PFSK-1 (cell line): ENCODE measurements at regions not wholly inside any gene's neighbourhood (a gene's known extent, or its start where the extent isn't known, plus 50 kb on each side); places are given as distances from the start of the nearest gene placed in this dataset.

Experiments
- FOXP2 ChIP-seq: optimal IDR thresholded peaks from 2 replicates; pipeline ENCODE3; 2011; ENCODE audit warnings: borderline replicate concordance, control low read depth, inconsistent platforms; ENCODE audit not compliant: insufficient read depth; ENCODE audit errors: extremely low read length, extremely low read depth
- POLR2AphosphoS5 ChIP-seq: IDR thresholded peaks from 2 replicates; pipeline ENCODE4 v1.6.1; 2012; ENCODE audit warnings: low read depth, mild to moderate bottlenecking, control low read depth, low read length, moderate library complexity
- SIN3A ChIP-seq: IDR thresholded peaks from 2 replicates; pipeline ENCODE4 v1.6.1; 2012; ENCODE audit warnings: mild to moderate bottlenecking, low read length, moderate library complexity, borderline replicate concordance; ENCODE audit not compliant: insufficient read depth
- TAF1 ChIP-seq: IDR thresholded peaks from 2 replicates; pipeline ENCODE4 v1.6.1; 2012; ENCODE audit warnings: low read length, control low read depth, borderline replicate concordance; ENCODE audit not compliant: insufficient read depth
- TF ChIP-seq, protein P1 (sequence below), 2 experiments: IDR thresholded peaks; 2 replicates each; pipeline versions ENCODE4 v1.6.1 to v1.8.0; 2011 to 2012; ENCODE audit warnings: low read depth in 2 of 2, low read length in 2 of 2, control low read depth in 1 of 2, inconsistent platforms in 1 of 2, mild to moderate bottlenecking in 1 of 2, moderate library complexity in 1 of 2; ENCODE audit not compliant: insufficient read depth in 1 of 2

GRCh38 chr2:234404957-234405356 is 91.9 kb downstream of the ARL4C start:
- TF ChIP-seq, protein P1, sequence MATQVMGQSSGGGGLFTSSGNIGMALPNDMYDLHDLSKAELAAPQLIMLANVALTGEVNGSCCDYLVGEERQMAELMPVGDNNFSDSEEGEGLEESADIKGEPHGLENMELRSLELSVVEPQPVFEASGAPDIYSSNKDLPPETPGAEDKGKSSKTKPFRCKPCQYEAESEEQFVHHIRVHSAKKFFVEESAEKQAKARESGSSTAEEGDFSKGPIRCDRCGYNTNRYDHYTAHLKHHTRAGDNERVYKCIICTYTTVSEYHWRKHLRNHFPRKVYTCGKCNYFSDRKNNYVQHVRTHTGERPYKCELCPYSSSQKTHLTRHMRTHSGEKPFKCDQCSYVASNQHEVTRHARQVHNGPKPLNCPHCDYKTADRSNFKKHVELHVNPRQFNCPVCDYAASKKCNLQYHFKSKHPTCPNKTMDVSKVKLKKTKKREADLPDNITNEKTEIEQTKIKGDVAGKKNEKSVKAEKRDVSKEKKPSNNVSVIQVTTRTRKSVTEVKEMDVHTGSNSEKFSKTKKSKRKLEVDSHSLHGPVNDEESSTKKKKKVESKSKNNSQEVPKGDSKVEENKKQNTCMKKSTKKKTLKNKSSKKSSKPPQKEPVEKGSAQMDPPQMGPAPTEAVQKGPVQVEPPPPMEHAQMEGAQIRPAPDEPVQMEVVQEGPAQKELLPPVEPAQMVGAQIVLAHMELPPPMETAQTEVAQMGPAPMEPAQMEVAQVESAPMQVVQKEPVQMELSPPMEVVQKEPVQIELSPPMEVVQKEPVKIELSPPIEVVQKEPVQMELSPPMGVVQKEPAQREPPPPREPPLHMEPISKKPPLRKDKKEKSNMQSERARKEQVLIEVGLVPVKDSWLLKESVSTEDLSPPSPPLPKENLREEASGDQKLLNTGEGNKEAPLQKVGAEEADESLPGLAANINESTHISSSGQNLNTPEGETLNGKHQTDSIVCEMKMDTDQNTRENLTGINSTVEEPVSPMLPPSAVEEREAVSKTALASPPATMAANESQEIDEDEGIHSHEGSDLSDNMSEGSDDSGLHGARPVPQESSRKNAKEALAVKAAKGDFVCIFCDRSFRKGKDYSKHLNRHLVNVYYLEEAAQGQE (IDR thresholded peaks at IDR 0.05; ENCODE audit: insufficient read depth in 1 of 2, low read depth in 2 of 2, low read length in 2 of 2), result no peak
- no peak for TF ChIP-seq POLR2AphosphoS5
- TF ChIP-seq TAF1, result no peak
- TF ChIP-seq SIN3A, result no peak
- no peak for TF ChIP-seq FOXP2

- TF ChIP-seq POLR2AphosphoS5 (no peak), SIN3A (no peak), FOXP2 (no peak), TAF1 (no peak)
- TF ChIP-seq, protein P1 (IDR thresholded peaks at IDR 0.05; ENCODE audit: insufficient read depth in 1 of 2, low read depth in 2 of 2, low read length in 2 of 2), result no peak
These were observed 93.1 kb downstream of the ARL4C start for GRCh38 chr2:234403751-234404150.

GRCh38 chr2:234403074-234403473 is 93.8 kb downstream of the ARL4C start:
- TF ChIP-seq TAF1 (no peak), SIN3A (no peak), FOXP2 (no peak), POLR2AphosphoS5 (no peak)
- TF ChIP-seq, protein P1 (IDR thresholded peaks at IDR 0.05; ENCODE audit: insufficient read depth in 1 of 2, low read depth in 2 of 2, low read length in 2 of 2), result no peak

DNA sequence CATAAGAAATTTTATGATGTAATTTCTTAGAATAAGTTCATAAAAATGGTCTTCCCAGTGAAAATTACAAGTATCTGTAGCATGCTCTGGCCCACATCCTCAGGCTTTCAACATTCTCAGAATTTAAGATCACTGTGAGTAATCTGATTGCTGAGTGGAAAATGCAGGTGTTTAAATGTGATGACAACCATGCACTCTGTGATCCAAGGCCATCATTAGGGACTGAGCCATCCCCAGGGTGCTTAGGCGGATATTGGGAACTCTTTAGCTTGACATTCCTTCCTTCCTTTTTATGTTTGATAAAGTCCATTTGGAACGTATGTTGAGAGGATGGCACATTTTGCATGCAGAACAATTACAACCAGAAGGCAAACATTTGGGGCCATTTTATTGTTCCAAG is 95.5 kb downstream of the ARL4C start:
- TF ChIP-seq FOXP2, result no peak
- no peak for TF ChIP-seq POLR2AphosphoS5

GRCh38 chr2:234399451-234400246 is 97.2 kb downstream of the ARL4C start:
- TF ChIP-seq SIN3A (no peak), FOXP2 (no peak), POLR2AphosphoS5 (no peak), TAF1 (no peak)
- TF ChIP-seq, protein P1 (IDR thresholded peaks at IDR 0.05; ENCODE audit: insufficient read depth in 1 of 2, low read depth in 2 of 2, low read length in 2 of 2), result no peak
